IMR-90 (cell line): ENCODE measurements at regions not wholly inside any gene's neighbourhood (a gene's known extent, or its start where the extent isn't known, plus 50 kb on each side); places are given as distances from the start of the nearest gene placed in this dataset.

Source experiments
- ATAC-seq: fragments of 200-7000 bp; cut with Tn5 transposase; 2 replicates; pipeline ENCODE4 v1.9.1; 2020; ENCODE audit warnings: low read depth, mild to moderate bottlenecking, moderate library complexity
- BruUV-seq: library from RNA; stranded (reverse); fragments of 400-500 nt; replicated peaks from 2 replicates; lab custom pipeline; 2021; lab: Mats Ljungman, UMichigan
- CTCF ChIA-PET: fragments of 300-600 bp; formaldehyde crosslinking; extraction: SDS; loops from one replicate; lab custom pipeline; 2021; ENCODE audit warnings: antibody characterized with exemption; lab: Yijun Ruan, JAX
- POLR2A ChIA-PET: fragments of 300-600 bp; sonication (Branson Sonifier 250); formaldehyde crosslinking; loops from one replicate; lab custom pipeline; 2022; ENCODE audit warnings: antibody characterized with exemption; ENCODE audit not compliant: unreplicated experiment; lab: Charles Lee
- DNase-seq: peaks from one replicate; pipeline ENCODE4 v3.0.0; 2013
- H2AFZ ChIP-seq: replicated peaks from 2 replicates; pipeline ENCODE3; 2013; ENCODE audit warnings: low read length, mild to moderate bottlenecking; ENCODE audit not compliant: poor library complexity
- H2AK5ac ChIP-seq: 2 replicates; pipeline ENCODE4 v1.6.1; 2013; ENCODE audit warnings: low read depth, low read length, inconsistent platforms
- H2AK9ac ChIP-seq: replicated peaks from 2 replicates; pipeline ENCODE3; 2013; ENCODE audit warnings: mild to moderate bottlenecking, low read depth, low read length, moderate library complexity; ENCODE audit not compliant: poor library complexity
- H2BK120ac ChIP-seq: 2 replicates; pipeline ENCODE4 v1.6.1; 2013; ENCODE audit warnings: low read depth, low read length, inconsistent platforms
- H2BK15ac ChIP-seq: 3 replicates; pipeline ENCODE4 v1.6.1; 2013; ENCODE audit warnings: low read depth, low read length, inconsistent platforms
- H2BK20ac ChIP-seq: 2 replicates; pipeline ENCODE4 v1.6.1; 2013; ENCODE audit warnings: low read depth, mild to moderate bottlenecking, inconsistent platforms, low read length, moderate library complexity
- H2BK5ac ChIP-seq: 2 replicates; pipeline ENCODE4 v1.6.1; 2013; ENCODE audit warnings: mild to moderate bottlenecking, low read depth, low read length, inconsistent platforms; ENCODE audit not compliant: poor library complexity, severe bottlenecking
- H3K14ac ChIP-seq: replicated peaks from 2 replicates; pipeline ENCODE4 v1.6.1; 2013; ENCODE audit warnings: low read depth, low read length, inconsistent platforms
- H3K18ac ChIP-seq: 2 replicates; pipeline ENCODE4 v1.6.1; 2013; ENCODE audit warnings: low read depth, low read length, control low read depth
- H3K23ac ChIP-seq: 2 replicates; pipeline ENCODE4 v1.6.1; 2013; ENCODE audit warnings: low read depth, low read length, inconsistent platforms
- H3K27ac ChIP-seq: 2 replicates; pipeline ENCODE4 v1.5.1; 2013; ENCODE audit warnings: mild to moderate bottlenecking, control low read depth, low read length; ENCODE audit not compliant: insufficient read depth
- H3K27me3 ChIP-seq: 2 replicates; pipeline ENCODE4 v1.6.1; 2013; ENCODE audit warnings: low read length; ENCODE audit not compliant: control insufficient read depth, insufficient read depth
- H3K36me3 ChIP-seq: 2 replicates; pipeline ENCODE4 v1.6.1; 2013; ENCODE audit warnings: low read length, mixed read lengths; ENCODE audit not compliant: control insufficient read depth, insufficient read depth
- H3K4ac ChIP-seq: 2 replicates; pipeline ENCODE4 v1.6.1; 2013; ENCODE audit warnings: low read depth, low read length, inconsistent platforms
- H3K4me1 ChIP-seq: 2 replicates; pipeline ENCODE4 v1.6.1; 2013; ENCODE audit warnings: low read length, mixed read lengths; ENCODE audit not compliant: control insufficient read depth, insufficient read depth
- H3K4me2 ChIP-seq: 2 replicates; pipeline ENCODE4 v1.6.1; 2013; ENCODE audit warnings: low read depth, mild to moderate bottlenecking, control low read depth, low read length, moderate library complexity
- H3K4me3 ChIP-seq: 2 replicates; pipeline ENCODE4 v1.5.1; 2013; ENCODE audit warnings: low read depth, mild to moderate bottlenecking, control low read depth, low read length, moderate library complexity; ENCODE audit not compliant: insufficient read depth
- H3K56ac ChIP-seq: 2 replicates; pipeline ENCODE4 v1.6.1; 2013; ENCODE audit warnings: low read length, inconsistent platforms; ENCODE audit not compliant: insufficient read depth; ENCODE audit errors: extremely low read depth
- H3K79me1 ChIP-seq, 2 experiments: 2 replicates each; pipeline ENCODE4 v1.6.1; 2013; ENCODE audit warnings: low read length in 2 of 2, inconsistent platforms in 1 of 2, low read depth in 1 of 2
- H3K9ac ChIP-seq: 2 replicates; pipeline ENCODE4 v1.6.1; 2013; ENCODE audit warnings: low read depth, low read length, control low read depth
- H3K9me1 ChIP-seq: 2 replicates; pipeline ENCODE4 v1.6.1; 2013; ENCODE audit warnings: low read length, inconsistent platforms; ENCODE audit not compliant: insufficient read depth
- H3K9me3 ChIP-seq: 2 replicates; pipeline ENCODE4 v1.6.1; 2013; ENCODE audit warnings: low read length; ENCODE audit not compliant: control insufficient read depth, insufficient read depth
- H4K20me1 ChIP-seq: 2 replicates; pipeline ENCODE4 v1.6.1; 2013; ENCODE audit warnings: low read length, inconsistent platforms; ENCODE audit not compliant: insufficient read depth
- H4K5ac ChIP-seq: 2 replicates; pipeline ENCODE4 v1.6.1; 2013; ENCODE audit warnings: mild to moderate bottlenecking, low read depth, low read length, control low read depth
- H4K8ac ChIP-seq, 2 experiments: 2 replicates each; pipeline ENCODE4 v1.6.1; 2013; ENCODE audit warnings: low read depth in 2 of 2, low read length in 2 of 2, control low read depth in 1 of 2, inconsistent platforms in 1 of 2
- H4K91ac ChIP-seq: 2 replicates; pipeline ENCODE4 v1.6.1; 2013; ENCODE audit warnings: low read depth, low read length, inconsistent platforms; ENCODE audit not compliant: insufficient read depth
- FOS ChIP-seq: fragments of 150-350 bp; IDR thresholded peaks from 2 replicates; pipeline ENCODE4 v1.6.1; 2016; ENCODE audit warnings: low read depth, low read length
- MAZ ChIP-seq: IDR thresholded peaks from 2 replicates; pipeline ENCODE4 v1.6.1; 2012; ENCODE audit warnings: low read depth, mild to moderate bottlenecking, low read length, improper control_type of control experiment, moderate library complexity, borderline replicate concordance
- MXI1 ChIP-seq: IDR thresholded peaks from 2 replicates; pipeline ENCODE4 v1.6.1; 2012; ENCODE audit warnings: low read depth, mild to moderate bottlenecking, low read length, moderate library complexity, borderline replicate concordance
- RAD21 ChIP-seq: IDR thresholded peaks from 2 replicates; pipeline ENCODE4 v1.6.1; 2012; ENCODE audit warnings: low read length, improper control_type of control experiment
- SMC3 ChIP-seq: fragments of 150-350 bp; IDR thresholded peaks from 2 replicates; pipeline ENCODE4 v1.6.1; 2016; ENCODE audit warnings: low read depth, mild to moderate bottlenecking, antibody characterized with exemption, low read length, moderate library complexity
- WGBS, 2 experiments: methylation state at CpG; one replicate each; pipeline versions ENCODE4 v1.1.5 to v1.1.7; 2013; ENCODE audit warnings: missing lambda C conversion rate in 2 of 2; ENCODE audit not compliant: insufficient read length in 1 of 2; ENCODE audit errors: extremely low coverage in 2 of 2; 5-methylcytosine and 5-hydroxymethylcytosine counted together
- dilution Hi-C: fragments of 300-500 bp; cut with HindIII; formaldehyde crosslinking; loops from one replicate; pipeline ENCODE4 v1.14.3; 2018; ENCODE audit warnings: low sequenced_read_pairs; ENCODE audit not compliant: unreplicated experiment
- in situ Hi-C: fragments of 300-500 bp; cut with MboI; formaldehyde crosslinking; loops from 3 replicates; pipeline ENCODE4 v1.14.3; 2019; ENCODE audit warnings: low sequenced_read_pairs, inconsistent platforms, mixed read lengths
- intact Hi-C: fragments of 100-400 bp; cut with micrococcal nuclease; formaldehyde crosslinking; loops from 2 replicates; pipeline ENCODE4 v1.10.0; 2022

- H3K27ac ChIP-seq: no peak overlapping the region
- no peak overlapping the region for H3K4ac ChIP-seq
- no peak overlapping the region for H2BK15ac ChIP-seq
- no peak overlapping the region for H4K5ac ChIP-seq
- no peaks in the 10 kb centered on the region for H4K20me1 ChIP-seq
- ATAC-seq (no peak), DNase-seq (no peak)
- ChIA-PET CTCF (no interaction called here), POLR2A (no interaction called here)
- no peak overlapping the region for H3K14ac ChIP-seq
- H3K9me3 ChIP-seq: peaks cover 9% of the 10 kb centered on the region; the same call in 1 of the 2 replicates
- no peak overlapping the region for H2BK5ac ChIP-seq
- no peak overlapping the region for H2BK120ac ChIP-seq
- H4K8ac ChIP-seq: no peak overlapping the region
- H4K91ac ChIP-seq: no peak overlapping the region
- H3K56ac ChIP-seq: no peak overlapping the region
- no peak overlapping the region for H2BK20ac ChIP-seq
- H2AK9ac ChIP-seq: no peak overlapping the region
- no peak overlapping the region for H3K9ac ChIP-seq
- H3K9me1 ChIP-seq: no peaks in the 10 kb centered on the region
- no peak overlapping the region for H2AFZ ChIP-seq
- no peak overlapping the region for H2AK5ac ChIP-seq
- no peak overlapping the region for H3K18ac ChIP-seq
- H3K4me1 ChIP-seq: no peaks in the 10 kb centered on the region
- no peak overlapping the region for H3K4me3 ChIP-seq
- in situ Hi-C loops: no loop called here
- intact Hi-C loops: no loop called here
- WGBS, 2 experiments: 40% methylated on average over 1 of the region's 8 CpGs; no CpG with 5 or more reads in 1 of the 2 experiments
- BruUV-seq: no TSS peak
- TF ChIP-seq SMC3 (no peak), MAZ (no peak), RAD21 (no peak), FOS (no peak), MXI1 (no peak)
- H3K23ac ChIP-seq: no peak overlapping the region
- dilution Hi-C loops: no loop called here
- H3K27me3 ChIP-seq: no peaks in the 10 kb centered on the region
- no peaks in the 10 kb centered on the region for H3K36me3 ChIP-seq
- no peaks in the 10 kb centered on the region for H3K79me1 ChIP-seq
- no peak overlapping the region for H3K4me2 ChIP-seq
These were observed 348.8 kb downstream of the GASK1B start for GRCh38 chr4:157824021-157824420.
